Neural cell (in vitro differentiated cells): ENCODE measurements at regions not wholly inside any gene's neighbourhood (a gene's known extent, or its start where the extent isn't known, plus 50 kb on each side); places are given as distances from the start of the nearest gene placed in this dataset.

Source experiments
- RAD21 ChIP-seq: fragments of 450-650 bp; conservative IDR thresholded peaks from 2 replicates; pipeline ENCODE4 v1.6.1; 2014; ENCODE audit warnings: antibody characterized with exemption, mild to moderate bottlenecking, moderate library complexity
- TF ChIP-seq, protein P1 (sequence below): fragments of 450-650 bp; IDR thresholded peaks from 2 replicates; pipeline ENCODE4 v1.5.1; 2014; ENCODE audit warnings: antibody characterized with exemption, mild to moderate bottlenecking, moderate library complexity; ENCODE audit not compliant: poor library complexity, severe bottlenecking

DNA sequence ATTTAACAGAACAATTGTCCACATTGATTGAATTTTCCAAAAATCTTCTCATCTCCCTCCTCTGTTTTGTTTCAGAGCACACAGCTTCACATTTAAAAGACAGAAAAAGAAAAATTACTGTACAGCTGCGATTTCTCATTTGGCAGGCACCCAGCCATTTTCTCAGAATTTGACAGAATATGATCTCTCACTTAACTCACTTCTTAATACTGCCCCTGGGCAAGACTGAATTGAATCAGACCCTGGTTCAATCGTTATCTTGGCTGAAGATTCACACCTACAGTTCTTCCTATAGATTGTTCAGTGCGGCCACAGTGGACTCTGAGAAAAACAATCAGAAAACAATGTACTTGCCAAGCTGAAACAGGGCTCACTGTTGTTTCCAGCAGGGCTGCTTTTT lies 90.2 kb upstream of the LHCGR start:
- TF ChIP-seq, protein P1, sequence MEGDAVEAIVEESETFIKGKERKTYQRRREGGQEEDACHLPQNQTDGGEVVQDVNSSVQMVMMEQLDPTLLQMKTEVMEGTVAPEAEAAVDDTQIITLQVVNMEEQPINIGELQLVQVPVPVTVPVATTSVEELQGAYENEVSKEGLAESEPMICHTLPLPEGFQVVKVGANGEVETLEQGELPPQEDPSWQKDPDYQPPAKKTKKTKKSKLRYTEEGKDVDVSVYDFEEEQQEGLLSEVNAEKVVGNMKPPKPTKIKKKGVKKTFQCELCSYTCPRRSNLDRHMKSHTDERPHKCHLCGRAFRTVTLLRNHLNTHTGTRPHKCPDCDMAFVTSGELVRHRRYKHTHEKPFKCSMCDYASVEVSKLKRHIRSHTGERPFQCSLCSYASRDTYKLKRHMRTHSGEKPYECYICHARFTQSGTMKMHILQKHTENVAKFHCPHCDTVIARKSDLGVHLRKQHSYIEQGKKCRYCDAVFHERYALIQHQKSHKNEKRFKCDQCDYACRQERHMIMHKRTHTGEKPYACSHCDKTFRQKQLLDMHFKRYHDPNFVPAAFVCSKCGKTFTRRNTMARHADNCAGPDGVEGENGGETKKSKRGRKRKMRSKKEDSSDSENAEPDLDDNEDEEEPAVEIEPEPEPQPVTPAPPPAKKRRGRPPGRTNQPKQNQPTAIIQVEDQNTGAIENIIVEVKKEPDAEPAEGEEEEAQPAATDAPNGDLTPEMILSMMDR, result no peak
- no peak for TF ChIP-seq RAD21
